Astrocyte (in vitro differentiated cells and primary cell): ENCODE measurements at regions not wholly inside any gene's neighbourhood (a gene's known extent, or its start where the extent isn't known, plus 50 kb on each side); places are given as distances from the start of the nearest gene placed in this dataset.

Experiments used
- CTCF ChIP-seq: IDR thresholded peaks from 2 replicates; pipeline ENCODE4 v1.5.1; 2011; ENCODE audit warnings: low read depth, mild to moderate bottlenecking, inconsistent platforms, low read length, moderate library complexity; ENCODE audit not compliant: insufficient read depth
- EZH2 ChIP-seq: IDR thresholded peaks from 2 replicates; pipeline ENCODE4 v1.6.1; 2012; ENCODE audit warnings: mild to moderate bottlenecking, low read length, inconsistent platforms; ENCODE audit not compliant: insufficient read depth

- TF ChIP-seq CTCF, result no peak
- no peak for TF ChIP-seq EZH2
These were observed 63.4 kb upstream of the ZBTB7C start for GRCh38 chr18:48472610-48473009.
